ENCODE measurements at regions not wholly inside any gene's neighbourhood (a gene's known extent, or its start where the extent isn't known, plus 50 kb on each side); places are given as distances from the start of the nearest gene placed in this dataset.
"Not testable (repeated sequence)": the region's sequence is repeated elsewhere in the genome, so short reads cannot be mapped to it uniquely, and the experiment has no call there.

DNA sequence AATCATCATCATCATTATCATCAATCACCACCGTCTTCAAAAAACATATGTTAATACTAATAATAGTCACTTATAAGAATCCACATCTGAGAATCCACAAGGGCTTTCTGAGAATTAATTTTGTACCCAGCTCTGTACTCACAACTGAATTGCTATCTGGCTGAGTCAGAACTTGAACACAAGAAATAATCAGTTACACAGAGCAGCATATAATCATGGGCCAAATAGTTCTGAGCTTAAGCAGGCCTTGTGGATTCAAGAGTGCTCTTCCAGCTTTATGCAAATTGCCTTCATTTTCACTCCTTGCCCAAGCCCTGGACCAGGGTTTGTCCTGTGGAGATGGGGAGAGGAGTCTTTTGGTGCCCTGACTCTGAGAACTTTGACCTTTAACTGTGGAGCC, 304.5 kb downstream of the ZNF248 start:
- TF ChIP-seq, protein P1, sequence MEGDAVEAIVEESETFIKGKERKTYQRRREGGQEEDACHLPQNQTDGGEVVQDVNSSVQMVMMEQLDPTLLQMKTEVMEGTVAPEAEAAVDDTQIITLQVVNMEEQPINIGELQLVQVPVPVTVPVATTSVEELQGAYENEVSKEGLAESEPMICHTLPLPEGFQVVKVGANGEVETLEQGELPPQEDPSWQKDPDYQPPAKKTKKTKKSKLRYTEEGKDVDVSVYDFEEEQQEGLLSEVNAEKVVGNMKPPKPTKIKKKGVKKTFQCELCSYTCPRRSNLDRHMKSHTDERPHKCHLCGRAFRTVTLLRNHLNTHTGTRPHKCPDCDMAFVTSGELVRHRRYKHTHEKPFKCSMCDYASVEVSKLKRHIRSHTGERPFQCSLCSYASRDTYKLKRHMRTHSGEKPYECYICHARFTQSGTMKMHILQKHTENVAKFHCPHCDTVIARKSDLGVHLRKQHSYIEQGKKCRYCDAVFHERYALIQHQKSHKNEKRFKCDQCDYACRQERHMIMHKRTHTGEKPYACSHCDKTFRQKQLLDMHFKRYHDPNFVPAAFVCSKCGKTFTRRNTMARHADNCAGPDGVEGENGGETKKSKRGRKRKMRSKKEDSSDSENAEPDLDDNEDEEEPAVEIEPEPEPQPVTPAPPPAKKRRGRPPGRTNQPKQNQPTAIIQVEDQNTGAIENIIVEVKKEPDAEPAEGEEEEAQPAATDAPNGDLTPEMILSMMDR (IDR thresholded peaks at IDR 0.05) = no peak
- Histone ChIP-seq H3K4me3 (no peak overlapping the region), H3K27ac (no peak overlapping the region)
- no peak for DNase-seq (ENCODE audit: low spot score)

DNA sequence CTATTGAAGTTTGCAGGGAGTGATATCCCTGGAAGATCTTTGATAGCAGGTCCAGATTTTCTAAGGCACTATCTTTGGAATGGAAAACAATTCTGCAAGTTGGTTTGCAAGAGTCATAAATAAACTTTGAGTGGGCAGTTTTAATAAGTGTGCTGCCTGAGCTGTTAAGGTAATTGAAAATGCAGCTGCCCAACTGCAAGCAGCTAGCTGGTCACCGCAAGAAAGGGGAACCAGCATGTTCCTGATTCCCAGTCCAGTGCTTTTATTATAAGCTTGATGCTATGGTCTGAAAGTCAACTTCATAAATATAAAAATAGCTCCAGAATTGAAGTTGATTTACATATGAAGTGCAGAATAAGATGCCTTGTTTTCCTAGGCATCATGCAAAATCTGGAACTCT, 308.4 kb downstream of the ZNF248 start:
- Histone ChIP-seq H3K27ac (no peak overlapping the region), H3K4me3 (no peak overlapping the region)
- TF ChIP-seq, protein P1 (IDR thresholded peaks at IDR 0.05) = no peak
- no peak for DNase-seq (ENCODE audit: low spot score)

DNA sequence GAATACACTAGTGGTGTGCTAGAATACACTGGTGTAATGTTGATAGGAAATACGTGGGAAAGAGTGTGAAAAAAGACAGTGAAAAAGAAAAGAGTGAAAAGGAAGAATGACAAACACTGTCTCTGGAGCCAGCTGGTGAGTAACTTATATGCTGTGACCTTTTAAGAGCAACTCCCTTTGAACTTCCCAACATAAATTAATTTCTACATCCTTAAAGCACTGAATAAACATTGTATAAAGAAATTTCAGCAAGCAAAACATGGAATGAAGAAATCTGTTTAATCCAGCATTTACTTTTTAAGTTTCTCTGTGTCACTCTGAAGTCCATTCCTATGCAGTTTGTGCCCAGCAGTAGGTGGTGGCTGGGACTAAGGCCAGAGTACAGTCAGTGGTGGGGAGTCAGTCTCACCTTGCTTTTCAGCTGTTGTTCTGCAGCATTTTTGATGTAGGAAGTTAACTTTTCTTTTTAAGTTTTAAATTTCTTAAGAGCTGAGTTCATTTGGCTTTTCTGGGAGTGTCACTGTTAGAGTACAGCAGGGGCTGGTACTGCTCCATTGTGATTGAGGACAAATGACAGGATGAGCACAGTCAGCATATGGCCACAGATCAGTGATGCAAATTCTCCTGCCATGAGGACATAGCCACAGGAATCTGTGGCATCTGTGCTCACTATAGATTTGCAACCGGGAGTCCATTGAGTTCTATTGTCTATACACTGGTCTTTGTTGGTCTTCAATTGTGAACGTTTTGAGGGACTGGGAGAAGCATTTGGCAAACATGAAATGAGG, 321.8 kb downstream of the ZNF248 start:
- TF ChIP-seq, protein P1 (IDR thresholded peaks at IDR 0.05) = no peak
- H3K27ac ChIP-seq = no peak overlapping the region
- no peak for DNase-seq (ENCODE audit: low spot score)
- H3K4me3 ChIP-seq = no peak overlapping the region

DNA sequence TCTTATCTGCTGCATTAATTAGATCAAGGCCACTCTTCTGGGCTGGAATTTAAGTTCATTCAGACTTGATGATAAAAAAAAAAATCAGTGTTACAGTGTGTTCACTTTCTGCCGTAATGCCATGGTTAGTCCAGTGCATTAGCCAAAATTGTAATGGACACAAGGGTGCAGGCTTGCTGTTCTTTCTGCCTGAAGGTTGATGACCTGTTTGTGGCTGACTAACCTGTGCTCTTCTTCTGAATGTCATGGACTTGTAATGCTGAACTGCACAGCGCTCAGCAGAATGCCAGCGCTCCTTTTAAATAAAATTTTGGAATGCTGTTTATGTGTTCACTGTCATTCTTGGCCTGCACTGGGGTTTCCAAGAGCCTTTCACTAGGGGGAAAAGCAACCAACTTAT, 323.2 kb downstream of the ZNF248 start:
- Histone ChIP-seq H3K4me3 (no peak overlapping the region), H3K27ac (no peak overlapping the region)
- no peak for DNase-seq (ENCODE audit: low spot score)
- TF ChIP-seq, protein P1 (IDR thresholded peaks at IDR 0.05) = no peak

DNA sequence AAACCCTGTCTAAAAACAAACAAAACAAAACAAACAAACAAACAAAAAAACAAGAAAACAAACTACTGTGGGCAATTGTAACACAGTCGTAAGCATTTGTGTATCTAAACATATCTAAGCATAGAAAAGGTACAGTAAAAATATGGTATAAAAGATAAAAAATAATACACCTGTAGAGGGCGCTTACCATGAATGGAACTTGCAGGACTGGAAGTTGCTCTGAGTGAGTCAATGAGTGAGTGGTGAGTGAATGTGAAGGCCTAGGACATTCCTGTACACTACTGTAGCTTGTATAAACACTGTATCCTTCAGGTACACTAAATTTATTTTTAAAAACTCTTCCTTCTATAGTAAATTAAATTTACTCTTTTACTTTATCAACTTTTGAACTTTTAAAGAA, 332.0 kb downstream of the ZNF248 start:
- not testable (repeated sequence) for DNase-seq (ENCODE audit: low spot score); H3K4me3 ChIP-seq

DNA sequence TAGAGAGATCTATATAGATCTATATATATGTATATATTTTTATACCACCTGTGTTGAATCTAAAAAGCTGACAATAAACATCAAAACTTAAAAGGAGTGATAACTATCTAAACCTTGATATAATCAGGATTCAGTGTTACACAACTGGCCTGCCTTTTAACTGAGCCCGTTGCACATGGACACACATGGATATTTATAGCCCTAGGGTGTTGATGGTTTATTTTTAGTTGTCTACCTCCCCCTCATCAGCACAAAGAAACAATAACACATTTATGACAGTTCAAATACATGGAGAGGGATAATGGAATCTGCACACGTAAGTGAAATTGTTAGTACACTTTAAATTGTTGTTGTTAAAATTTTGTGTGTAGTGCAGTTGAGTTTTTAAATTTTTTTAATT, 336.9 kb downstream of the ZNF248 start:
- Histone ChIP-seq H3K27ac (no peak overlapping the region), H3K4me3 (no peak overlapping the region)
- no peak for DNase-seq (ENCODE audit: low spot score)
- TF ChIP-seq, protein P1 (IDR thresholded peaks at IDR 0.05) = no peak

More for the DNA sequence above, 332.0 kb downstream of the ZNF248 start:
- H3K27ac ChIP-seq = not testable (repeated sequence)

DNA sequence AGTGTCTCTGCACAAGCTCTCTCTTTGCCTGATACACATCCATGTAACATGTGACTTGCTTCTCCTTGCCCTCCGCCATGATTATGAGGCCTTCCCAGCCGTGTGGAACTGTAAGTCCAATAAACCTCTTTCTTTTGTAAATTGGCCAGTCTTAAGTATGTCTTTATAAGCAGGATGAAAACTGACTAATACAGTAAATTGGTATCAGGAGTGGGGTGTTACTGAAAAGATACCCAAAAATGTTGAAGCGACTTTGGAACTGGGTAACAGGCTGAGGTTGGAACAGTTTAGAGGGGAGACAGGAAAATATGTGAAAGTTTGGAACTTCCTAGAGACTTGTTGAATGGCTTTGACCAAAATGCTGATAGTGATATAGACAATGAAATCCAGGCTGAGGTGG, 346.9 kb downstream of the ZNF248 start:
- not testable (repeated sequence) for H3K27ac ChIP-seq; DNase-seq (ENCODE audit: low spot score); H3K4me3 ChIP-seq

DNA sequence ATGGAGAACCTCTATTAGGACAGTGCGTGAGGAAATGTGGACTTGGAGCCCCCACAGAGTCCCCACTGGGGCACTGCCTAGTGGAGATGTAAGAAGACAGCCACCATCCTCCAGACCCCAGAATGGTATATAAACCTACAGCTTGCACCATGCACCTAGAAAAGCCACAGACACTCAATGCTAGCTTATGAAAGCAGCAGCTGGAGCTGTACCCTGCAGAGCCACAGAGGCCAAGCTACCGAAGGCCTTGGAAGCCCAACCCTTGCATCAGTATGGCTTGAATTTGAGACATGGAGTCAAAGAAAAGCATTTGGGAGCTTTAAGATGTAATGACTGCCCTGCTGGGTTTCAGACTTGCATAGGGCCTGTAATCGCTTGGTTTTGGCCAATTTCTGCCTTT, 361.3 kb downstream of the ZNF248 start:
- H3K27ac ChIP-seq = no peak overlapping the region
- TF ChIP-seq, protein P1 (IDR thresholded peaks at IDR 0.05) = no peak

More for the DNA sequence above, 361.3 kb downstream of the ZNF248 start:
- no peak overlapping the region for H3K4me3 ChIP-seq
- DNase-seq (ENCODE audit: low spot score) = peak; percentile 5

All from coronary artery (tissue), 2 donors.